ENCODE measurements at regions not wholly inside any gene's neighbourhood (a gene's known extent, or its start where the extent isn't known, plus 50 kb on each side); places are given as distances from the start of the nearest gene placed in this dataset.
A peak's percentile ranks its signal among the peaks of the same experiment; 100 is the strongest.

- TF ChIP-seq ZFP36 (IDR thresholded peaks at IDR 0.05; ENCODE audit: borderline replicate concordance, partially characterized antibody) (peak; percentile 69), FOSB (CRISPR knock-in tag; IDR thresholded peaks at IDR 0.05) (no peak), POLR2AphosphoS2 (conservative IDR thresholded peaks at IDR 0.05; ENCODE audit: low read length) (no peak), MYC (IDR thresholded peaks at IDR 0.05; ENCODE audit: borderline replicate concordance, low read length) (no peak), CHD4 (IDR thresholded peaks at IDR 0.05; ENCODE audit: borderline replicate concordance) (no peak), TFCP2L1 (CRISPR knock-in tag; IDR thresholded peaks at IDR 0.05) (no peak), KDM5A (IDR thresholded peaks at IDR 0.05) (no peak), ELK1 (IDR thresholded peaks at IDR 0.05; ENCODE audit: low read depth, low read length) (no peak), RAD21 (conservative IDR thresholded peaks at IDR 0.05 in 1 of 2, IDR thresholded peaks at IDR 0.05 in 1 of 2) (no peak), RFX5 (IDR thresholded peaks at IDR 0.05) (no peak), MAFK (IDR thresholded peaks at IDR 0.05; ENCODE audit: partially characterized antibody) (no peak), POLR2A (IDR thresholded peaks at IDR 0.05; ENCODE audit: low read length) (no peak), BHLHE40 (IDR thresholded peaks at IDR 0.05; ENCODE audit: low read depth, low read length) (no peak), EHMT2 (IDR thresholded peaks at IDR 0.05; ENCODE audit: low read depth) (no peak), PHF8 (IDR thresholded peaks at IDR 0.05; ENCODE audit: borderline replicate concordance, low read depth) (no peak), NPAS2 (CRISPR knock-in tag; IDR thresholded peaks at IDR 0.05; ENCODE audit: borderline replicate concordance) (no peak), CEBPB (IDR thresholded peaks at IDR 0.05) (no peak)
- TF ChIP-seq, protein P1, sequence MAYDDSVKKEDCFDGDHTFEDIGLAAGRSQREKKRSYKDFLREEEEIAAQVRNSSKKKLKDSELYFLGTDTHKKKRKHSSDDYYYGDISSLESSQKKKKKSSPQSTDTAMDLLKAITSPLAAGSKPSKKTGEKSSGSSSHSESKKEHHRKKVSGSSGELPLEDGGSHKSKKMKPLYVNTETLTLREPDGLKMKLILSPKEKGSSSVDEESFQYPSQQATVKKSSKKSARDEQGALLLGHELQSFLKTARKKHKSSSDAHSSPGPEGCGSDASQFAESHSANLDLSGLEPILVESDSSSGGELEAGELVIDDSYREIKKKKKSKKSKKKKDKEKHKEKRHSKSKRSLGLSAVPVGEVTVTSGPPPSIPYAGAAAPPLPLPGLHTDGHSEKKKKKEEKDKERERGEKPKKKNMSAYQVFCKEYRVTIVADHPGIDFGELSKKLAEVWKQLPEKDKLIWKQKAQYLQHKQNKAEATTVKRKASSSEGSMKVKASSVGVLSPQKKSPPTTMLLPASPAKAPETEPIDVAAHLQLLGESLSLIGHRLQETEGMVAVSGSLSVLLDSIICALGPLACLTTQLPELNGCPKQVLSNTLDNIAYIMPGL (CRISPR knock-in tag; IDR thresholded peaks at IDR 0.05; ENCODE audit: borderline replicate concordance): no peak
- TF ChIP-seq, protein P2, sequence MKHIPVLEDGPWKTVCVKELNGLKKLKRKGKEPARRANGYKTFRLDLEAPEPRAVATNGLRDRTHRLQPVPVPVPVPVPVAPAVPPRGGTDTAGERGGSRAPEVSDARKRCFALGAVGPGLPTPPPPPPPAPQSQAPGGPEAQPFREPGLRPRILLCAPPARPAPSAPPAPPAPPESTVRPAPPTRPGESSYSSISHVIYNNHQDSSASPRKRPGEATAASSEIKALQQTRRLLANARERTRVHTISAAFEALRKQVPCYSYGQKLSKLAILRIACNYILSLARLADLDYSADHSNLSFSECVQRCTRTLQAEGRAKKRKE (CRISPR knock-in tag; IDR thresholded peaks at IDR 0.05; ENCODE audit: low read depth): no peak
- TF ChIP-seq, protein P3, sequence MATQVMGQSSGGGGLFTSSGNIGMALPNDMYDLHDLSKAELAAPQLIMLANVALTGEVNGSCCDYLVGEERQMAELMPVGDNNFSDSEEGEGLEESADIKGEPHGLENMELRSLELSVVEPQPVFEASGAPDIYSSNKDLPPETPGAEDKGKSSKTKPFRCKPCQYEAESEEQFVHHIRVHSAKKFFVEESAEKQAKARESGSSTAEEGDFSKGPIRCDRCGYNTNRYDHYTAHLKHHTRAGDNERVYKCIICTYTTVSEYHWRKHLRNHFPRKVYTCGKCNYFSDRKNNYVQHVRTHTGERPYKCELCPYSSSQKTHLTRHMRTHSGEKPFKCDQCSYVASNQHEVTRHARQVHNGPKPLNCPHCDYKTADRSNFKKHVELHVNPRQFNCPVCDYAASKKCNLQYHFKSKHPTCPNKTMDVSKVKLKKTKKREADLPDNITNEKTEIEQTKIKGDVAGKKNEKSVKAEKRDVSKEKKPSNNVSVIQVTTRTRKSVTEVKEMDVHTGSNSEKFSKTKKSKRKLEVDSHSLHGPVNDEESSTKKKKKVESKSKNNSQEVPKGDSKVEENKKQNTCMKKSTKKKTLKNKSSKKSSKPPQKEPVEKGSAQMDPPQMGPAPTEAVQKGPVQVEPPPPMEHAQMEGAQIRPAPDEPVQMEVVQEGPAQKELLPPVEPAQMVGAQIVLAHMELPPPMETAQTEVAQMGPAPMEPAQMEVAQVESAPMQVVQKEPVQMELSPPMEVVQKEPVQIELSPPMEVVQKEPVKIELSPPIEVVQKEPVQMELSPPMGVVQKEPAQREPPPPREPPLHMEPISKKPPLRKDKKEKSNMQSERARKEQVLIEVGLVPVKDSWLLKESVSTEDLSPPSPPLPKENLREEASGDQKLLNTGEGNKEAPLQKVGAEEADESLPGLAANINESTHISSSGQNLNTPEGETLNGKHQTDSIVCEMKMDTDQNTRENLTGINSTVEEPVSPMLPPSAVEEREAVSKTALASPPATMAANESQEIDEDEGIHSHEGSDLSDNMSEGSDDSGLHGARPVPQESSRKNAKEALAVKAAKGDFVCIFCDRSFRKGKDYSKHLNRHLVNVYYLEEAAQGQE (IDR thresholded peaks at IDR 0.05): no peak
Observed at GRCh38 chr7:81491573-81491972, 278.3 kb downstream of the HGF start (continued).

DNA sequence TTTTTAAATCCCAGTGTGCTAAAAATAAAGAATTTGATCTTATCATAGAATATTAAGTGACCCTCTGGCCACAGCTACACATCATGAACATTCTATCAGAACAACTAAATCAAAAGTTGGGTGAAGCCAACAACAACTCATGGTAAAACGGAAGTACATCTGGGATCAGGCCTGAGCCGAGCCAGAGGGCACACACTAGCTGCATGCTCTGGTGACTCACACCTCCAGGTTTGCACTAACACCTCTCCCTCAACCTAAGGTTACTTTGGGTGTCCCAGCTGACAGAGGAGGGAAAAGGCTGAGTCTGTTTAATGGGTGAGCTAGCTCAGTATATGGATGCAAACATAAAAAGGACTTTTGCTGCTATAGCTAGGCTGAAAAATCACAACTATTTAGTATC, 281.6 kb downstream of the HGF start:
- 71% methylated on average over 2 of the region's 2 CpGs for WGBS (ENCODE audit: missing lambda C conversion rate)
- CTCF ChIA-PET: interaction anchor here (1.0 to 2.0 kb wide), 5 partner anchors 10 to 1242 kb away, joined by 4 to 12 read pairs (median 5); no protein-coding TSS in a partner anchor
- ATAC-seq: no peak
- TF ChIP-seq ZFP36 (IDR thresholded peaks at IDR 0.05; ENCODE audit: borderline replicate concordance, partially characterized antibody) (no peak), ESRRA (IDR thresholded peaks at IDR 0.05; ENCODE audit: borderline replicate concordance, low read length) (no peak), ZNF302 (CRISPR knock-in tag; IDR thresholded peaks at IDR 0.05) (no peak), EHMT2 (IDR thresholded peaks at IDR 0.05; ENCODE audit: low read depth) (no peak), HES2 (IDR thresholded peaks at IDR 0.05) (no peak), POLR2AphosphoS2 (conservative IDR thresholded peaks at IDR 0.05; ENCODE audit: low read length) (no peak), BCL3 (IDR thresholded peaks at IDR 0.05) (no peak), SMC3 (IDR thresholded peaks at IDR 0.05) (no peak), JUN (IDR thresholded peaks at IDR 0.05) (no peak), HOXA7 (CRISPR knock-in tag; IDR thresholded peaks at IDR 0.05) (no peak), RFX5 (IDR thresholded peaks at IDR 0.05) (no peak), MAX (IDR thresholded peaks at IDR 0.05) (no peak), PHF8 (IDR thresholded peaks at IDR 0.05; ENCODE audit: borderline replicate concordance, low read depth) (no peak), GATA3 (IDR thresholded peaks at IDR 0.05; ENCODE audit: borderline replicate concordance) (no peak)
- TF ChIP-seq, protein P2 (CRISPR knock-in tag; IDR thresholded peaks at IDR 0.05; ENCODE audit: low read depth): no peak

More for the DNA sequence above, 281.6 kb downstream of the HGF start:
- H3K9me3 ChIP-seq: no peaks in the 10 kb centered on the region
- peaks cover 25% of the 10 kb centered on the region for H3K4me1 ChIP-seq
- FAIRE-seq (no peak), DNase-seq (ENCODE audit: low read depth in 1 of 2, low spot score in 1 of 2) (no peak)
- no peak overlapping the region for H3K4me3 ChIP-seq
- no peak overlapping the region for H3K4me2 ChIP-seq
- POLR2A ChIA-PET: no interaction called here
- no peak overlapping the region for H3K27ac ChIP-seq
